Smooth muscle cell of the brain vasculature (primary cell): ENCODE measurements at regions not wholly inside any gene's neighbourhood (a gene's known extent, or its start where the extent isn't known, plus 50 kb on each side); places are given as distances from the start of the nearest gene placed in this dataset.

Experiments
- DNase-seq: peaks from one replicate; pipeline ENCODE4 v3.0.0-alpha.2; 2012; ENCODE audit warnings: low read depth, low spot score

GRCh38 chr13:50195045-50195444 lies 179.8 kb downstream of the KCNRG start:
- DNase-seq = no peak

GRCh38 chr13:50196118-50196517 lies 180.9 kb downstream of the KCNRG start:
- DNase-seq = no peak

- DNase-seq = no peak
Observed at GRCh38 chr13:50197705-50198104, 182.5 kb downstream of the KCNRG start.

- DNase-seq = no peak
Observed at GRCh38 chr13:50198508-50198907, 183.3 kb downstream of the KCNRG start.

DNA sequence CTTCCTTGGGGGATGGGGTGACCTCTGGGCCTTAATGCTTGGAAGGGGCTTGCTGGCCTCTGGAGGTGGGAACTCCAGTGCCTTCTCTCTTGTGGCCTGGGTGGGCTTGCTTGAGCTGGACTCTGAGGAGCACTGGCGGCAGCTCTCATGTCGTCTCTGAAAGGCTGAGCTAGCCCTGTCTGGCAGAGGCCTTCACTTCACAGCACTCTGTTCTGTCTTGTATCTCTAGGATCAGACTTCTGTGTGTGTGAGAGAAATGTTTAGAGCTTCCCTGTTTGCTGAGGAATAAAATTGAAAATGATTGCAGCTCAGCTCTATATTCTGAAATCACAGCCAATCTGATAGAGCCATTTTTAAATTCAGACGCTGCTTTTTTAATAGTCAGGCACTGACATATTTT lies 185.3 kb downstream of the KCNRG start:
- no peak for DNase-seq

GRCh38 chr13:50200988-50201387 lies 185.7 kb downstream of the KCNRG start:
- no peak for DNase-seq

DNA sequence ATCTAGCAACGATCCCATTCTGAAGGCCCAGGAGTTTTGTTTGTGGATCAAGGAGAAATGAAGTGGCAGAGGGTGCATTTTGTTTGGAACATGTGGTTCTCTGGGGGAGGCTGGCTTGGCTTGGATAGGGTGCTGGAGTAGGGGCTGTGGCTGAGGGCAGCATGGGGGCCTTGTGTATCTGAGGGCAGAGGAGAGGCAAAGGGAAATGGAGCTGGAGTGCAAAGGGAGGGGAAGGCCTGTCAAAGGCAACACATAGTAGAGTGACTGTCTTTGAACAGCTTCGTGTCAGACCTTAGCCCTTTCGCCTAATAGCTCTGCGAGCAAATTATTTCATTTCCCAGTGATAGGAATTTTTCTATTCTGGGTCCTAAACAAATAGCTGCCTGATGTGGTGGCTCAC lies 187.2 kb downstream of the KCNRG start:
- DNase-seq = no peak

DNA sequence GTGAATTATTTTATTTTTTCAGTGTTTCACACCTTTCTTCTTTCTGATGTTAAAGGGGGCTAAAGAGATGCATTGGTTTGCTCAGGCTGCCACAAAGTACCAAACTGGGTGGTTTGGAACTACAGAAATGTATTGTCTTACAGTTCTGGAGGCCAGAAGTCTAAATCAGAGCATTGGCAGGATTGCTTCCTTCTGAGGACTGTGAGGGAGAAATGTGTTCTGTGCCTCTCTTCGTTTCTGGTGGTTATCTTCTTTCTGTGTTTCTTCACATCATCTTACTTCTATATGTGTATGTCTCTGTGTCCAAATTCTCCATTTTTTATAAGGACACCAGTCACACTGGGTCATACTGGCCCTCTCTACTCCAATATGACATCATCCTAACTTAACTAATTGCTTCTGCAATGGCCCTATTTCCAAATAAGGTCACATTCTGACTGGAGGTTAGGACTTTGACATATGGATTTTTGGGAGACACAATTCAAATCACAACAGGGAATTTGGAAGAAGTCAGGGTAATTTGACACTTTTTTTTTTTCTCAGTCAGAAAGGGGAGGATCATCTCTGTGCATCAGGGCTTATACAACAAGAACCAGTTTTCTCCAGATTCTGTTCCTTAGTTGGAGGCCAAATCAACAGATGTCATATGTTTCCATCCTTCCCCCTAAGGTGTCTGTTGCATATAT lies 188.2 kb downstream of the KCNRG start:
- no peak for DNase-seq

DNA sequence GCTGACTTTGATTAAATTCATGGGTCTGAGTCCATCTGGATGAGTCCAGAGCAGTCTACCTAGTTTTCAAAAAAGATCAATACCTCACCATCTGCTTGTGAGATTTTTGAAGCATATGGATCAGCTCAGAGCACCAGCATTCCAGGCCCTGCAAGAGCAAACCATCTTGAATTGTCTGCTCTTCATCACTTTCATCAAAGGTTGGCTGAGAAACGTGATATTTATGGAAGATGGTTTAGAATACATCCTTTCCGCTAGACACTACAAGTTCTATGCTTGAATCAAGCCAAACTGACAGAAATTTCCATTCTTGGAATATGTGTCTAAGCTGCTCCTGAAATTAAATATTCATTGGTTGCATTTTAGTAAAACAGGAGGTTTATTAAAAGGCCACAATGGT lies 190.3 kb downstream of the KCNRG start:
- no peak for DNase-seq

DNA sequence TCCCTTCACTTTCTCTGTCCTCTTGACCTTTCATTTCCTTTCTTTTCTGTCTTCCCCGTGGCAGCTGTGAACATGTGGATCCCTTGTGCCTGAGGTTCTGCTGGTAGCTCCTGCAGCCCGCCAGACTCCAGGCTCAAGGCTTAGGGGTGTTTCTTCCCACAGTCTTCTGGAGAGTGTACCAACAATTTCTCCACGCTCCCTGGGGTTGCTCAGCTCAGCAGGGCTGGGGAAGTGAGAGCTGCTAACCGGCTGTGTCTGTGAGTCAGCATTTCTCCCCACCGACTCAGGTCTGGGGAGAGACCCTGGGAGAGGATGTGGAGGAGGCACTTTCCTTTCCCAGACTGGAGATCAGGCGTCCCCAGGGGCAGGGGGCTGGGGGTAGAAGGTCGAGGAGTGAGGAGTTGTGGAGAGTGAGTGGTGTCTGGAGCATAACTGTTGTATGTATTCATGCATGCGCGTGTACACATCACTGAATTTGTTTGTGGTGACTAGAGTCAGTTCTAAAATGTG lies 193.6 kb downstream of the KCNRG start:
- DNase-seq = peak; percentile 95

- no peak for DNase-seq
Observed at GRCh38 chr13:50209631-50210030, 194.4 kb downstream of the KCNRG start.

DNA sequence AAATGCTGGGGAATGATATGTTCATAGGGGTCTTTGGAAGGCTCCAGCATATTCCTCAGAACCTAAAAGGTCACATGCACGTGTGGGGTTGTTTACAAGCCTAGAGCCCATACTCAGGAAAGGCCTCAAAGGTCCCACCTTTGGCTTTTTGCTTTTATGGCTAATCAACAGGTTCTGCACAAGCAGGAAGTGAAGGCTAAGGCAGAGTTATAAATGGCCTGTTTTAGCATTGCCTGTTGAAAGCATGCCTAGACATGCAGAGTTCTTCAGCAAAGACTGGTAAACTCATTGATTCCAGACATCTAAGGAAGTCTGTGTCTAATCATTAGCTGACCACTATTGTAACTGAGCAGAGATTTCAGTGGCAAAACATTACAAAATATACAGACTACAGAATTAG lies 198.3 kb downstream of the KCNRG start:
- no peak for DNase-seq

DNA sequence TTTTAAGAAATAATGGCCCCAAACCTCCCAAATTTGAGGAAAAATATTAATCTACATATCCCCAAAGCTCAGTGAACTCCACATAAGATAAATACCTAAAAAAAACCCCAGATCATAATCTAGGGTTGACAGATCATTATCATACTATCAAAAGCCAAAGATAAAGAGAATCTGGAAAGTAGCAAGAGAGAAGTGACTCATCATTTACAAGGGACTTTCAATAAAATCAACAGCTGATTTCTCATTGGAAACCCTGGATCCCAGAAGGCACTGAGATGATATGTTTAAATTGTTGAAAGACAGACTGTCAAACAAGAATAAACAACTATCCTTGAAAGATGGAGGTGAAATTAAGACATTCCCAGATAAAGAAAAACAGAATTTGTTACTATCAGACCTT lies 199.3 kb downstream of the KCNRG start:
- DNase-seq = no peak

- no peak for DNase-seq
Observed at GRCh38 chr13:50215399-50215798, 200.2 kb downstream of the KCNRG start.

DNA sequence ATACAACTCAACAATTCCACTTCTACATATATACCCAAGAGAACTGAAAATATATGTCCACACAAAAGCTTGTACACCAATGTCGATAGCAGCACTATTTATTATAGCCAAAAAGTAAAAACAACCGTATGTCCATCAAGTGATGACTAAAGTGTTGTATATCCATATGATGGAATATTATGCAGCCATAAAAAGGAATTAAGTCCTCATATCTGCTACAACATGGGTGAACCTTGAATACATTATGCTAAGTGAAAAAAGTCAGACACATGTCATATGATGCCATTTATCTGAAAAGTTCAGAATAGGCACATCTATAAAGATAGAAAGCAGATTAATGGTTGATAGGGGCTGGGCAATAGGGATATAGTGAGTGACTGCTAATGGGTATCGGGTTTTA lies 204.5 kb downstream of the KCNRG start:
- DNase-seq = no peak

DNA sequence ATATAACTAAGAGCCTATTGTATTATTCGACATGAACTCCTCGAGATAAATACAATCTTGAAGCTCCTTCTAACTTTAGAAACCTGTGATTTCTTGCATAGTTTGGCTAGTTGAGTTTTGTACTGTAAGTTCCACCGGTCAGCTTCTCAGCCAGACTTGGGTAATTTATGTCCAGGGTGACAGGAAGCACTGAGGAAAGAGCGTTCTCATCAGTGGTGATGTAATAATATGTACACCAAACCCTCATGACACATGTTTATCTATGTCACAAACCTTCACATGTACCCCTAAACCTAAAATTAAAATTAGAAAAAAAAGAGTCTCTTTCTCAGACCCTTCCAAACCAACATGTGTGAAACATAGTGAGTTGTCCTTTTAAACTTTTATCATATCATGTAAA lies 205.7 kb downstream of the KCNRG start:
- no peak for DNase-seq

GRCh38 chr13:50222569-50223332 lies 207.5 kb downstream of the KCNRG start:
- no peak for DNase-seq

DNA sequence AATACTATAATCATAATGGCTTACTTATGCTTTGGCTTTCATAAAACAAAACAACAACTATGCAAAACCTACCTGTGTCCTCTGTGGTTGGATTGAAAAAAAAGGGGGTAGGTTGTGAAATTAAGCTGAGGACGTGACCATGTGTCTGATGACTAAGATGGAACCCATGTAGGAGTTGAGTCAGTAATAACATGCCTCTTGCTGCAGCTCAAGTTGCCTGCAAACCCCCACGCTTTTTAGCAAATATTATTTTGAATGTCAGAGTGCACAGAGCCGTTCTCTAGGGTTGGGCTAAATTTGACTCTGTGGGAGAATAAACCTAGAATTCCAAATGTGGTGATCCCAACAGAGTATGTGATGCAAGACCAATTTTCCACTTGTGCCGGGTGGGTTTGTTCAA lies 209.3 kb downstream of the KCNRG start:
- DNase-seq = no peak

DNA sequence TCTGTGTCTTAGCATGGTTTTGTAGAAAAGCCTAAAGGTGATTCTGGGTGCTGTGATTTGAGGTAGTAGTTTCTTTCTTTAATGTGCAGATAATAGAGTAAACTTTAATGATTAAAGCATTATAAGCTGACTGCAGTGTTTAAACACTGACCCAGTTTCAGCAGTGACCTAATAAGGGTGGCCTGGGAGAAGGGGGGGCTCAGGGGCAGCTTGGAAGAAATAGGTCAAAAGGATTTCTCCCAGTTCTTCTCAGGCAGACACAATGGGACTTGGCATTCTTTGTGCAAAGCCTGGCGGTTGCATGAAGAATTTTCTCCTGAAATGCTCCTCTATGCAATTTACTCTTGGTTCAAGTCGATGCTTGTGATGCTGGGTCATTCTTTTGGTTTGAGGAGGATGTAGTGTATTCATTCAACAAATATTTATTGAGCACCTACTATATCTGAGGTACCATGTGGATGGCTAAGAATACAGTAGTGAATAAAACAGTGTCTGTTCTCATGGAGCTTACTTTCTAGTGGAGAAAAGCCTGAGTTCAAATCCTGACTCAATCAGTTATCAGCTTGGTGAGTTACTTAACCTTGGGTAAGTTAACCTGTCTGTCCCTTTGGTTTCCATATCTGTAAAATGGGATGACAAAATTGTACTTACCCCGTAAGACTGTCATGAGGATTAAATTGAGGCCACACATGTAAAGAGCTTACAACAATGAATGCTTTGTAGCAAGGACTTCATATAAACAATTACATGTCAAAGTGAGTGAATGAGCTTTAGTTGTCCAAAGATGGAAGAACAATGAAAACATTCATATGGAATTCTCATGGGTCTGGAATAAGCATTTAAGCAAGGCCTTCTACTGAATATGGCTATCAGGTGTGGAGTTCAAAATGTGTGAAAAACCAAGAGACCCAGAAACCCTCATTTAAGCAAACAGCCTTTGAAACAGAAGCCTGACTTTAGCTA lies 210.2 kb downstream of the KCNRG start:
- DNase-seq = no peak

DNA sequence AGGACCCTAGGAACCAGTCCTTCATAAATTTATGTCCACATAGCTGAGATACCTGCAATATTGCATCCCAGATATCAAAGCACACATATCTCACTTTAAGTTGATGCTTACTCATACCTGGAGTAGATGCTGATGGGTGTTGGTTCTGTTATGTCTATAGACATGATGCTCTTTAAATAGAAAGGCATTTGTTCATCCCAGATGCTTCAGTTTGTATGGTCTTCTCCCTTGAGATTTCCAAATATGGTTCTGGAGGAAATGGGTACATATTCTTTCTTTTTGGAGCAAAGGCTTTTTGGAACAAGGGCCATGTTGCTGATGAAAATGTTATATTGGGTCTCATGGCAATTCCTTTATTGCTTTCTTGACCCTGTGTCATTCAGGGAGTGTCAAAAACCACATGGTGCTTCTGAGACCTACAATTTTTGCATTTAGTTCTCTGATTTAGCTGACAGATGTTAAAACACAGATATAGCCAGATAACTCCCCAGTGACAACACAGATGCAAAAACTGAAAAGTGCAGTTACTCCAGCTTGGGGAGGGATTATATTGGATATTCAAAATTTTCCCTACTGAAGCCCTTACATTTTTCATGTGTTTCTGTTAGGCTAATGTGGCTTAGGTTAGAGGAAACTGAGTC lies 211.4 kb downstream of the KCNRG start:
- no peak for DNase-seq

GRCh38 chr13:50227361-50227760 lies 212.1 kb downstream of the KCNRG start:
- DNase-seq = no peak

GRCh38 chr13:50228527-50228926 lies 213.3 kb downstream of the KCNRG start:
- no peak for DNase-seq
